ENCODE measurements at regions not wholly inside any gene's neighbourhood (a gene's known extent, or its start where the extent isn't known, plus 50 kb on each side); places are given as distances from the start of the nearest gene placed in this dataset.

DNA sequence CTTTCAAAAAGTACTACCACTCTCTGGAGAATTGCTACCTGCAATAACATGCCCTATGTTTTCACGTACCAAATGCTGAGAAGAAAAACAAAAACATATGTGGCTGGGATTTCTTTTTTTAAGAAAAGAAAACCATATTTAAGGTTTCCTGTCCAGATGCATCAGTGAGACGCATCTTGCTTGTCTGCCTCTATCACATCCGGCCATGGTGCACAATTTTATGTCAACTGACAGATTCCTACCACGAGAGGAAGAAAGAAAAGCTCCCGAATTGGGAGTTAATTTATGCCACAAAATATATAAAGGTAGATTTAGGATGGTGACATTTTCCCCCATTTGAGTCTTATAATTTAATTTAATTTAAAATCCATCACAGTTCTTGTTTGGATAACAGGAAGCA lies 62.3 kb upstream of the COL24A1 start:
- no peak for DNase-seq (ENCODE audit: low read depth)
- no peak for TF ChIP-seq CTCF (IDR thresholded peaks at IDR 0.05; ENCODE audit: low read length, missing control alignments)
- no peak overlapping the region for H3K4me3 ChIP-seq (replicated peaks; ENCODE audit: low read depth, low read length)

- no peak overlapping the region for H3K4me3 ChIP-seq (replicated peaks; ENCODE audit: low read depth, low read length)
- DNase-seq (ENCODE audit: low read depth), result no peak
- no peak for TF ChIP-seq CTCF (IDR thresholded peaks at IDR 0.05; ENCODE audit: low read length, missing control alignments)
Measured at GRCh38 chr1:86214605-86215004, 58.0 kb upstream of the COL24A1 start.

DNA sequence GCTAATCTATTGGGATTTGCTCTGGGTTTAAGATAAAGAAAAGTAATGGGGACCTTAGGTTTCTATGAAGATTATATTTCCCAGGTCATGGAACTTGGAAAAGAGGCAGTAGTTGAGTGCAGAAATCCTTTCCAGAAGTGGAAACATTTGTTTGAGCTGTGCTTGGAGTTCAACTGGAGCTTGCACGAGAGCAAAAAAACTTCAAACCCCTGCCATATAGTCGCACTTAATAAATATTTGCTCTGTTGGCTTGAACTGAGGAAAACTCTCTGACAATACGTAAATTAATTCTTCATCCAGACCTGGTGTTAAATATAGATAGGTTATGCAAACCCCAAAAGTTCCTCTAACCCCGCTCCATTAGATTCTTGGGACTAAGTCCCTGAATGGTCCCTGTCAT lies 52.8 kb upstream of the COL24A1 start:
- TF ChIP-seq CTCF (IDR thresholded peaks at IDR 0.05; ENCODE audit: low read length, missing control alignments), result no peak
- DNase-seq (ENCODE audit: low read depth), result no peak
- H3K4me3 ChIP-seq (replicated peaks; ENCODE audit: low read depth, low read length), result no peak overlapping the region

GRCh38 chr1:86207323-86207722 lies 50.8 kb upstream of the COL24A1 start:
- H3K4me3 ChIP-seq (replicated peaks; ENCODE audit: low read depth, low read length), result no peak overlapping the region
- peak; percentile 93 for DNase-seq (ENCODE audit: low read depth)
- TF ChIP-seq CTCF (IDR thresholded peaks at IDR 0.05; ENCODE audit: low read length, missing control alignments), result no peak

Measured in fibroblast of pulmonary artery (primary cell).